H1 (cell line): ENCODE measurements at regions not wholly inside any gene's neighbourhood (a gene's known extent, or its start where the extent isn't known, plus 50 kb on each side); places are given as distances from the start of the nearest gene placed in this dataset.

ENCODE experiments used
- CTCF ChIA-PET: fragments of 300-600 bp; sonication (Branson Sonifier 250); formaldehyde crosslinking; loops from one replicate; lab custom pipeline; 2021; ENCODE audit not compliant: partially characterized antibody; lab: Charles Lee
- POLR2A ChIA-PET: fragments of 300-600 bp; sonication (Branson Sonifier 250); formaldehyde crosslinking; loops from one replicate; lab custom pipeline; 2021; ENCODE audit warnings: inconsistent platforms; ENCODE audit not compliant: partially characterized antibody; lab: Charles Lee
- DNase-seq, 2 experiments: peaks; one replicate each; pipeline versions ENCODE4 v3.0.0 to v3.0.0-alpha.2; 2010 to 2022; ENCODE audit warnings: low spot score in 2 of 2, low read depth in 1 of 2, mixed read lengths in 1 of 2
- FAIRE-seq: peaks from 2 replicates; lab custom pipeline; 2011; peaks lifted over from hg19 to GRCh38; lab: Jason Lieb, UNC
- H2AFZ ChIP-seq: 2 replicates; pipeline ENCODE4 v1.8.1; 2012; ENCODE audit warnings: low read length, inconsistent platforms
- H2AK5ac ChIP-seq: 2 replicates; pipeline ENCODE4 v1.6.1; 2013; ENCODE audit warnings: low read depth, low read length
- H2BK120ac ChIP-seq: replicated peaks from 2 replicates; pipeline ENCODE3; 2013; ENCODE audit warnings: low read depth, low read length, inconsistent platforms
- H2BK12ac ChIP-seq: 2 replicates; pipeline ENCODE4 v1.6.1; 2013; ENCODE audit warnings: low read depth, low read length
- H2BK15ac ChIP-seq: 2 replicates; pipeline ENCODE4 v1.6.1; 2013; ENCODE audit warnings: low read length
- H2BK20ac ChIP-seq: 2 replicates; pipeline ENCODE4 v1.6.1; 2013; ENCODE audit warnings: low read length
- H2BK5ac ChIP-seq: 2 replicates; pipeline ENCODE4 v1.6.1; 2013; ENCODE audit warnings: low read depth, low read length
- H3K14ac ChIP-seq: 2 replicates; pipeline ENCODE4 v1.6.1; 2013; ENCODE audit warnings: inconsistent platforms; ENCODE audit not compliant: insufficient read length
- H3K18ac ChIP-seq: 2 replicates; pipeline ENCODE4 v1.6.1; 2013; ENCODE audit warnings: low read length; ENCODE audit errors: extremely low read depth
- H3K23ac ChIP-seq: 2 replicates; pipeline ENCODE4 v1.6.1; 2013; ENCODE audit warnings: inconsistent platforms; ENCODE audit not compliant: insufficient read length
- H3K23me2 ChIP-seq: 2 replicates; pipeline ENCODE4 v1.6.1; 2013; ENCODE audit warnings: low read depth, low read length
- H3K27ac ChIP-seq: 2 replicates; pipeline ENCODE4 v1.6.1; 2011; ENCODE audit warnings: low read depth, low read length, inconsistent platforms
- H3K27me3 ChIP-seq, 4 experiments: replicated peaks in 1 of 4; 1 replicate in 1 of 4; 2 replicates in 3 of 4; pipeline versions ENCODE4 v1.6.1 to v1.8.1; 2011 to 2013; ENCODE audit warnings: low read length in 3 of 4, mild to moderate bottlenecking in 3 of 4, inconsistent platforms in 2 of 4, mixed read lengths in 2 of 4, moderate library complexity in 1 of 4; ENCODE audit not compliant: control insufficient read depth in 3 of 4, insufficient read depth in 3 of 4; ENCODE audit errors: extremely low read depth in 1 of 4
- H3K36me3 ChIP-seq, 4 experiments: 2 replicates each; pipeline versions ENCODE4 v1.6.1 to v1.8.1; 2011 to 2013; ENCODE audit warnings: mild to moderate bottlenecking in 4 of 4, low read length in 3 of 4, moderate library complexity in 2 of 4, control low read depth in 1 of 4, inconsistent platforms in 1 of 4; ENCODE audit not compliant: insufficient read depth in 4 of 4, control insufficient read depth in 2 of 4
- H3K4ac ChIP-seq: replicated peaks from 2 replicates; pipeline ENCODE3; 2013; ENCODE audit warnings: low read length, low read depth, mixed read lengths, inconsistent platforms; ENCODE audit not compliant: insufficient read length
- H3K4me1 ChIP-seq, 4 experiments: replicated peaks in 1 of 4; 1 replicate in 1 of 4; 2 replicates in 3 of 4; pipeline versions ENCODE4 v1.6.1 to v1.8.1; 2011 to 2013; ENCODE audit warnings: low read length in 3 of 4, inconsistent platforms in 2 of 4, mixed read lengths in 1 of 4; ENCODE audit not compliant: insufficient read depth in 4 of 4, control insufficient read depth in 3 of 4
- H3K4me2 ChIP-seq, 2 experiments: 2 replicates each; pipeline versions ENCODE4 v1.6.1 to v1.8.1; 2011 to 2013; ENCODE audit warnings: low read depth in 2 of 2, low read length in 2 of 2, control low read depth in 1 of 2, inconsistent platforms in 1 of 2, mild to moderate bottlenecking in 1 of 2; ENCODE audit not compliant: insufficient read depth in 1 of 2
- H3K4me3 ChIP-seq, 4 experiments: fragments of 200-600, 300-600 bp in 1 of 4; sonication (generic), shearing (Covaris generic), sonication (Bioruptor Twin) in 1 of 4; 2 replicates each; pipeline versions ENCODE4 v1.5.1 to v1.8.1; 2011 to 2016; ENCODE audit warnings: low read length in 4 of 4, low read depth in 3 of 4, control low read depth in 2 of 4, inconsistent platforms in 2 of 4, mild to moderate bottlenecking in 2 of 4, mixed read lengths in 1 of 4, moderate library complexity in 1 of 4; ENCODE audit not compliant: insufficient read depth in 2 of 4; ENCODE audit errors: extremely low read depth in 1 of 4
- H3K56ac ChIP-seq: replicated peaks from 2 replicates; pipeline ENCODE3; 2013; ENCODE audit warnings: low read depth, mild to moderate bottlenecking, mixed read lengths, low read length, inconsistent platforms; ENCODE audit not compliant: insufficient read length
- H3K79me1 ChIP-seq: 2 replicates; pipeline ENCODE4 v1.6.1; 2013; ENCODE audit warnings: low read depth, low read length, control low read depth
- H3K79me2 ChIP-seq, 2 experiments: 2 replicates each; pipeline versions ENCODE4 v1.6.1 to v1.8.1; 2012 to 2013; ENCODE audit warnings: low read length in 2 of 2, mild to moderate bottlenecking in 2 of 2, inconsistent platforms in 1 of 2; ENCODE audit not compliant: insufficient read depth in 2 of 2, control insufficient read depth in 1 of 2
- H3K9ac ChIP-seq, 4 experiments: replicated peaks in 1 of 4; 1 replicate in 1 of 4; 2 replicates in 3 of 4; pipeline versions ENCODE4 v1.6.1 to v1.8.1; 2011 to 2013; ENCODE audit warnings: low read depth in 3 of 4, low read length in 3 of 4, control low read depth in 2 of 4, mild to moderate bottlenecking in 2 of 4, moderate library complexity in 2 of 4, inconsistent platforms in 1 of 4; ENCODE audit errors: extremely low read depth in 1 of 4
- H3K9me3 ChIP-seq, 2 experiments: 2 replicates each; pipeline versions ENCODE4 v1.6.1 to v1.8.1; 2012 to 2013; ENCODE audit warnings: mild to moderate bottlenecking in 2 of 2, moderate library complexity in 2 of 2, control low read depth in 1 of 2, inconsistent platforms in 1 of 2, low read depth in 1 of 2, low read length in 1 of 2, mixed read lengths in 1 of 2; ENCODE audit not compliant: insufficient read depth in 2 of 2
- H4K20me1 ChIP-seq, 2 experiments: replicated peaks in 1 of 2; 2 replicates each; pipeline versions ENCODE3 to v1.8.1; 2011 to 2013; ENCODE audit warnings: inconsistent platforms in 2 of 2, low read length in 2 of 2, mild to moderate bottlenecking in 1 of 2; ENCODE audit not compliant: insufficient read depth in 2 of 2, control insufficient read depth in 1 of 2
- H4K5ac ChIP-seq: 2 replicates; pipeline ENCODE4 v1.6.1; 2013; ENCODE audit warnings: low read length, low read depth, mixed read lengths, inconsistent platforms; ENCODE audit not compliant: insufficient read length
- H4K8ac ChIP-seq: 2 replicates; pipeline ENCODE4 v1.8.0; 2013; ENCODE audit warnings: mild to moderate bottlenecking, moderate library complexity, low read length, inconsistent platforms; ENCODE audit not compliant: insufficient read depth; ENCODE audit errors: extremely low read depth
- H4K91ac ChIP-seq: replicated peaks from 2 replicates; pipeline ENCODE3; 2013; ENCODE audit warnings: low read length, mixed read lengths, inconsistent platforms; ENCODE audit not compliant: insufficient read length
- ASH2L ChIP-seq: fragments of 200-600, 300-600 bp; sonication (generic); IDR thresholded peaks from one replicate; pipeline ENCODE4 v1.7.1; 2017; ENCODE audit warnings: low read length
- BCL11A ChIP-seq, 2 experiments: IDR thresholded peaks; one replicate each; pipeline ENCODE4 v1.6.1; 2011; ENCODE audit warnings: low read depth in 2 of 2, low read length in 2 of 2, mild to moderate bottlenecking in 2 of 2
- EGR1 ChIP-seq: IDR thresholded peaks from 2 replicates; pipeline ENCODE4 v1.6.1; 2011; ENCODE audit warnings: low read depth, low read length, borderline replicate concordance
- EZH2 ChIP-seq: fragments of 200-600 bp; sonication (generic); IDR thresholded peaks from 2 replicates; pipeline ENCODE4 v1.7.1; 2012; ENCODE audit warnings: low read depth, mild to moderate bottlenecking, moderate library complexity, low read length, inconsistent platforms; ENCODE audit not compliant: severe bottlenecking
- HDAC6 ChIP-seq: IDR thresholded peaks from one replicate; pipeline ENCODE4 v1.7.1; 2012; ENCODE audit warnings: low read depth, mild to moderate bottlenecking, inconsistent platforms, low read length, moderate library complexity
- POLR2A ChIP-seq, 2 experiments: IDR thresholded peaks; 1 replicate in 1 of 2; 2 replicates in 1 of 2; pipeline ENCODE4 v1.6.1; 2011; ENCODE audit warnings: low read depth in 2 of 2, low read length in 2 of 2, mild to moderate bottlenecking in 2 of 2; ENCODE audit errors: control extremely low read depth in 1 of 2
- RAD21 ChIP-seq, 2 experiments: IDR thresholded peaks in 1 of 2; conservative IDR thresholded peaks in 1 of 2; 2 replicates each; pipeline ENCODE4 v1.6.1; 2011; ENCODE audit warnings: low read depth in 2 of 2, low read length in 2 of 2, improper control_type of control experiment in 1 of 2, inconsistent platforms in 1 of 2, mild to moderate bottlenecking in 1 of 2, moderate library complexity in 1 of 2
- SAP30 ChIP-seq: fragments of 300-600 bp; sonication (generic); IDR thresholded peaks from 2 replicates; pipeline ENCODE4 v1.7.1; 2012; ENCODE audit warnings: low read length, moderate library complexity, mild to moderate bottlenecking, inconsistent platforms; ENCODE audit not compliant: insufficient read depth, insufficient replicate concordance
- SP4 ChIP-seq: IDR thresholded peaks from 2 replicates; pipeline ENCODE4 v1.6.1; 2012; ENCODE audit warnings: low read length, inconsistent platforms
- WGBS, 2 experiments: shearing (Covaris generic) in 1 of 2; methylation state at CpG; one replicate each; pipeline versions ENCODE4 v1.1.6 to v1.1.7; 2013 to 2015; ENCODE audit warnings: low lambda C conversion rate in 2 of 2, mixed read lengths in 2 of 2, inconsistent platforms in 1 of 2, low coverage in 1 of 2, missing lambda C conversion rate in 1 of 2; ENCODE audit not compliant: insufficient replicate concordance in 2 of 2, insufficient coverage in 1 of 2, insufficient read length in 1 of 2; ENCODE audit errors: extremely low coverage in 1 of 2, missing lambda C conversion rate in 1 of 2; 5-methylcytosine and 5-hydroxymethylcytosine counted together
- TF ChIP-seq, protein P1 (sequence below): IDR thresholded peaks from 2 replicates; pipeline ENCODE4 v1.6.1; 2012; ENCODE audit warnings: inconsistent platforms
- TF ChIP-seq, protein P2 (sequence below), 3 experiments: IDR thresholded peaks; 1 replicate in 2 of 3; 2 replicates in 1 of 3; pipeline versions ENCODE4 v1.5.1 to v1.6.1; 2011; ENCODE audit warnings: low read length in 3 of 3, mild to moderate bottlenecking in 3 of 3, inconsistent platforms in 2 of 3, low read depth in 1 of 3, moderate library complexity in 1 of 3; ENCODE audit not compliant: insufficient read depth in 1 of 3; ENCODE audit errors: control extremely low read depth in 1 of 3

DNA sequence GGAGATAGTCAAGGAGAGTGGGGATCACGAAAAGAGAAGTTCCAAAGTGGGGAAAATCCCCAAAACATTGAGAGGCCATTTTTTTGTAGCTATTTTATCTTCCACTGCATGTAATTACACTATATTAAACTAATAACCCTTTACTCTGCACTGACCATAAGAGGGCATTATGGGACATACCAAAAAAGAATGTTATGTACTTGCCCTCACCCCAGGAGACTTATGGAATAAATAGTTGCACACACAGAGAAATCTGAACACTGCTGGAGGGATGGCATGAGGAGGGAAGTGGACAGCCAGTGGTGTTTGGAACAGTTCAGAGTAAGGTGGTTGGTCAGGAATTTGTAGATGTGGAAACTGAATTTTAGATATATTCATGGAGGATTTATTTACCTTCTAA lies 422.9 kb downstream of the SNAPC1 start:
- Histone ChIP-seq H4K20me1 (no peaks in the 10 kb centered on the region), H3K23me2 (no peaks in the 10 kb centered on the region), H3K4me2 (no peak overlapping the region), H3K9ac (no peak overlapping the region), H2BK12ac (no peak overlapping the region), H2BK20ac (no peak overlapping the region), H2BK5ac (no peak overlapping the region), H4K5ac (no peak overlapping the region), H4K8ac (no peak overlapping the region), H3K36me3 (no peaks in the 10 kb centered on the region), H2BK120ac (no peak overlapping the region), H3K27me3 (no peaks in the 10 kb centered on the region), H2AFZ (no peak overlapping the region), H2BK15ac (no peak overlapping the region), H3K23ac (no peak overlapping the region), H3K14ac (no peak overlapping the region), H3K9me3 (no peaks in the 10 kb centered on the region), H3K27ac (no peak overlapping the region), H3K4me3 (no peak overlapping the region), H3K4me1 (no peaks in the 10 kb centered on the region), H3K4ac (no peak overlapping the region), H2AK5ac (no peak overlapping the region), H3K56ac (no peak overlapping the region), H4K91ac (no peak overlapping the region), H3K79me1 (no peaks in the 10 kb centered on the region), H3K79me2 (no peaks in the 10 kb centered on the region), H3K18ac (no peak overlapping the region)
- DNase-seq (no peak), FAIRE-seq (no peak)
- 74% methylated on average over 1 of the region's 1 CpG; no CpG with 5 or more reads in 1 of the 2 experiments for WGBS, 2 experiments
- ChIA-PET POLR2A (no interaction called here), CTCF (interaction anchor here (1.0 to 1.6 kb wide), 2 partner anchors 276 to 1092 kb away, joined by 3 read pairs; no protein-coding TSS in a partner anchor)
- no peak for TF ChIP-seq ASH2L
- no peak for TF ChIP-seq SAP30
- no peak for TF ChIP-seq SP4
- no peak for TF ChIP-seq BCL11A (IDR thresholded peaks at IDR 0.05; ENCODE audit: low read depth in 2 of 2, low read length in 2 of 2)
- no peak for TF ChIP-seq EZH2
- no peak for TF ChIP-seq EGR1
- TF ChIP-seq, protein P1, sequence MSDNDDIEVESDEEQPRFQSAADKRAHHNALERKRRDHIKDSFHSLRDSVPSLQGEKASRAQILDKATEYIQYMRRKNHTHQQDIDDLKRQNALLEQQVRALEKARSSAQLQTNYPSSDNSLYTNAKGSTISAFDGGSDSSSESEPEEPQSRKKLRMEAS: no peak
- TF ChIP-seq RAD21 (IDR thresholded peaks at IDR 0.05 in 1 of 2, conservative IDR thresholded peaks at IDR 0.05 in 1 of 2; ENCODE audit: low read depth in 2 of 2, low read length in 2 of 2): no peak
- no peak for TF ChIP-seq POLR2A (IDR thresholded peaks at IDR 0.05; ENCODE audit: control extremely low read depth in 1 of 2, low read depth in 2 of 2, low read length in 2 of 2)
- TF ChIP-seq HDAC6: no peak
- TF ChIP-seq, protein P2, sequence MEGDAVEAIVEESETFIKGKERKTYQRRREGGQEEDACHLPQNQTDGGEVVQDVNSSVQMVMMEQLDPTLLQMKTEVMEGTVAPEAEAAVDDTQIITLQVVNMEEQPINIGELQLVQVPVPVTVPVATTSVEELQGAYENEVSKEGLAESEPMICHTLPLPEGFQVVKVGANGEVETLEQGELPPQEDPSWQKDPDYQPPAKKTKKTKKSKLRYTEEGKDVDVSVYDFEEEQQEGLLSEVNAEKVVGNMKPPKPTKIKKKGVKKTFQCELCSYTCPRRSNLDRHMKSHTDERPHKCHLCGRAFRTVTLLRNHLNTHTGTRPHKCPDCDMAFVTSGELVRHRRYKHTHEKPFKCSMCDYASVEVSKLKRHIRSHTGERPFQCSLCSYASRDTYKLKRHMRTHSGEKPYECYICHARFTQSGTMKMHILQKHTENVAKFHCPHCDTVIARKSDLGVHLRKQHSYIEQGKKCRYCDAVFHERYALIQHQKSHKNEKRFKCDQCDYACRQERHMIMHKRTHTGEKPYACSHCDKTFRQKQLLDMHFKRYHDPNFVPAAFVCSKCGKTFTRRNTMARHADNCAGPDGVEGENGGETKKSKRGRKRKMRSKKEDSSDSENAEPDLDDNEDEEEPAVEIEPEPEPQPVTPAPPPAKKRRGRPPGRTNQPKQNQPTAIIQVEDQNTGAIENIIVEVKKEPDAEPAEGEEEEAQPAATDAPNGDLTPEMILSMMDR (IDR thresholded peaks at IDR 0.05; ENCODE audit: control extremely low read depth in 1 of 3, insufficient read depth in 1 of 3, low read depth in 1 of 3, low read length in 3 of 3): no peak
